ENCODE measurements at regions not wholly inside any gene's neighbourhood (a gene's known extent, or its start where the extent isn't known, plus 50 kb on each side); places are given as distances from the start of the nearest gene placed in this dataset.

GRCh38 chr13:44098559-44098958 lies 218.9 kb downstream of the LACC1 start:
- no peak for DNase-seq (ENCODE audit: low spot score)

- DNase-seq (ENCODE audit: low spot score): no peak
Measured at GRCh38 chr13:44101347-44102083, 221.8 kb downstream of the LACC1 start.

GRCh38 chr13:44103429-44104196 lies 223.9 kb downstream of the LACC1 start:
- no peak for DNase-seq (ENCODE audit: low spot score)

GRCh38 chr13:44104197-44104490 lies 224.4 kb downstream of the LACC1 start:
- DNase-seq (ENCODE audit: low spot score): no peak

DNA sequence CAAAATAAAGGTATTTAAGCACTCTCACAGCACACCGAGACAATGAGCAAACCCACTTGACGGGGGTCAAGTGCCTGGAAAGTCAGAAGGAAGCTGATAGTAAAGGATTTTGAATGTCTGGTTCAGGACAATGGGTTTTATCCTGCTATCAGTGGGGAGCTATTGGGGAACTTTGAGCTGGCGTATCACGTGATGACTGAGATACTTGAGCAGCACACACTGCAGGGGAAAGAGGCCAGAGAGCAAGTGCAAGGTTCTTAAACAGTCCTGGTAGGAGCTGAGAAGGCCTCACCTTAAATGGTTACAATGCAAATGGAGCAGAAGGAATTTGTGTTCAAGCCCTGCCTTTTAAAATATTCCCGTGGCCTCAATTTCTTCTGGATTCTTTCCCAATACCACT lies 225.3 kb downstream of the LACC1 start:
- DNase-seq (ENCODE audit: low spot score): no peak

DNA sequence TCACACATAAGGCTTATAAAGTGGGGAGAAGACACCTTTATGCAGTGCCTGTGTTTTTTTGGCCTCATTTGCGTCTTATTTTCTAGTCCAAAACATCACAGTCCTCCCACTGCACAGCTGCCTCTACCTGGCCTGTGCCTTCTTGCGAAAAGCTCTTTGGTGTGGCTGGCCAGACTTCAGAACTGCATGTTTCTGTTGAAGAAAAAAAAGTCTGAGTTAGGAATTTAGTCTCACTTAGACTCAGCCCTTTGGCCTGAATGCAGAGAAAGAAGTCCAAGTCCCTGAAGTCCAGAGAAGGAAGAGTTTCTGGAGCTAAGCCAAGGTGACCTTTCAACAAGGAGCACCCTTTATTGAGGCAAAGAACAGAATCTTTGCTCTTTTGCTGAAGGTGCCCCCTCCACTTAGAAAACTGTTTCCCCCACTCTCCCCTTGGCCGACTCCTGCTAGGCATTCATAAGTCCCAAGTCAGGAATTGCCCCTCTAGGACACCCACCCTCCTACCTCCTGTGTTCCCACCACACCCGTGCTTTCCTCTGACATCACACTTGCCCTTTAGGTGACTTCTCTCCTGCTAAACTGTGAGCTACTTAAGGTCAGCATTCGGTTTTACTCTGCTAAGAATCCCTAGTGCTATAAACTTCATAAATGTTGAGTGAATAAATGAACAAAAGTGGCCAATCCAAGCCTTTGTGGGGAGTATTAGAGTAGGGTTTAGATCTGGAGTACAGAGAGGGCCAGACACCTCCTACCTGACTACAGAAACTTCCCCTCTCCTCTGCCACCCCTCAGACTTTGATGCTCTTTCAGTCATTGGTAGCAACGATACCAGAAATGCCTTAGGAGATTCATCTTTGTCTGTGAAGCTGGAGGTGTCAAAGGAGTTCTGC lies 226.8 kb downstream of the LACC1 start:
- DNase-seq (ENCODE audit: low spot score): no peak

GRCh38 chr13:44107357-44108121 lies 227.8 kb downstream of the LACC1 start:
- no peak for DNase-seq (ENCODE audit: low spot score)

GRCh38 chr13:44108331-44108858 lies 228.7 kb downstream of the LACC1 start:
- DNase-seq (ENCODE audit: low spot score): no peak

DNA sequence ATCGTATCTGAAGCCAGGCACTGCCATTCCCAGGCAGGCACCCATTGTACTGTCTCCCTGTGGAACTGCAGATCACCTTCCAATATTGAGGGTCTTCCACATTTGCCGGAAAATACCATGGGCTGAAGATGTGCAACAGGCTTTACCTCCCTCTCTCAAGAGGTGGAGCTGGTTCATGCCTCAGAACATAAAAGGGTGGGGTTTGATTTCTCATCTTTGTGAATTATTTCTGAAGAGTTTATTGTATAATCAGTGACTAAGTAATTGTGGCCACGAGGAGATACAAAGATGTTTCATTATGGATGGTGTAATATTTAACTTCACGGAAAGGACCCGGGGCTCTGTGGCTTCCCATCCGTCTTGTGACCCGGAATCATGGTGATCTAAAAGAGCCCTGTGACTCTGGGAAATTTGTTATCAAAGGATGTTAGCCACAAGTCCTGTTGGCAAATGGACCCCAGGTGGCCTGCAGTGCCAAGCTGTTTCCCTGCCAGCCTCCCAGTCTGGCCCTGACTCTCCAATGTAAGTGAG lies 230.5 kb downstream of the LACC1 start:
- no peak for DNase-seq (ENCODE audit: low spot score)

DNA sequence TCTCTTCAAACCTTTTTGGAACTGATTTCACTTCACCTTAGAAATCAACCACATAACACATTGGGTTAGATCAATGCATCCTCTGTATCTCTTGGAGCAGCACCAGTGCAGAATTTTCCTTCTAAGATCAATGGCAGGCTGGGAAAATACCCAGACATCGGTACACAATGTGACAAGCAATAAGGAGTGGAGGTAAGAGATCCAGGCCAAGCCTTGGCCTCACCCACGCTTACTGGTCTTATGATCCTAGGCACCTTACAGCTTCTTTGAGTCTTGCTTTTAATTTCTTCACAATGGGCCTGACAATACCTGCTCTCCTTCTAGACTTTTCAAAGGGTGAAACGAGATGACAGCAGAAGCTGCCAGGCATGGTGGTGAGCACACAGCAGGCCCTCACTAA lies 232.0 kb downstream of the LACC1 start:
- no peak for DNase-seq (ENCODE audit: low spot score)

- no peak for DNase-seq (ENCODE audit: low spot score)
Measured at GRCh38 chr13:44112700-44113329, 233.1 kb downstream of the LACC1 start.

GRCh38 chr13:44116562-44117332 lies 237.0 kb downstream of the LACC1 start:
- DNase-seq (ENCODE audit: low spot score): no peak

DNA sequence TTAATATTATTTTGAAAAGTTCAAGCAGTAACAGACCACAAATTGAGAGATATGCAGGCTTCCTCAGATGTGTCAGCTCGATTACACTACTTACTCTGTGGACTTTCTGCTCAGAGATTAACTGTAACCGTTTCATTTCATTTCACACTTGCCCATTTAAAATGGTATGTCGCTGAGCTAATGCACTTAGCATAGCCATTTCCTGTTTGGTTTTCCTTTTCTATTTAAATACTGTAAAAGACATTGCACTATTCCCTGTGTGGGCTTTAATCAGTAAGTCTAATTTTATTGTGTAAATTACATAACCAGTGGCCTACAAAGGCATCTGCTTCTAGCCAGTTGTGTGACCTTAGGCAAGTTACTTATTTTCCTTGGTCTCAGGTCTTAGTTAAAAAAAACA lies 237.6 kb downstream of the LACC1 start:
- no peak for DNase-seq (ENCODE audit: low spot score)

DNA sequence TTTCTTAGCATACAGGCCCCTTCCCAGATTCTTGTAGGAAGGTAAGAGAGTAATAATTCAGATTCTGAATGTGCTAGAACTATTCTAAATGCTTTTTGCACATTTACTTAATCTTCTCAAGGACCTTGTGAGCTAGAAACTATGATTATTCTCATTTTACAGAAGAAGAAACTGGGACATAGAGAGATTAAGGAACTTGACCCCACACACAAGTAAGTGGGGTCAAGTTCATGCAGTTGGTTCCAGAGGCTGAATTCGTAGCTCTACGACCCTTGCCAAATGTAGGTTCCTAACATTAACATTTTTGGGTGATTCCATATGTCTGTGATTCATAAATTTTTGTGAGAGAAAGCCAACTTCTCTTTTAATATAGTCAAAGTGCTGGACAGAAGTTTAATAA lies 238.1 kb downstream of the LACC1 start:
- no peak for DNase-seq (ENCODE audit: low spot score)

GRCh38 chr13:44118881-44119280 lies 239.2 kb downstream of the LACC1 start:
- no peak for DNase-seq (ENCODE audit: low spot score)

DNA sequence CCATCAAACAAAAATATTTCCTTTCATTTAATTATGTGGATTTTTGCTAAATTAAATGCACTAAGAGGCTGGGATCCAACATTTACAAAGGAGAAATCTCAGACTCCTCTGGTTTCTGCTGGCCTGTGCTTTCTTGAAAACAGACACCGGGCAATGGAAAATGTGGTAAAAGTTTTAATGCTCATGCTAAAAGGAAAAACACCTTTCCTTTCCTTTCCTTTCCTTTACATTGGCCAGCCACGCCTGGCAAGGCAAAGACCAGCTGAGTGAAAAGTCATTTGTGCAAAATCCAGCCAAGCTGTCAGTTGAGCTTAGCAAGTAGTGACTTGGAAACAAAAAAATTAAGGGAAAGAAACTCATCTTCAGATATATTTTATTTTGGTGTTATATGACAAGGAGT lies 240.3 kb downstream of the LACC1 start:
- DNase-seq (ENCODE audit: low spot score): no peak

- no peak for DNase-seq (ENCODE audit: low spot score)
Measured at GRCh38 chr13:44120849-44121755, 241.4 kb downstream of the LACC1 start.

DNA sequence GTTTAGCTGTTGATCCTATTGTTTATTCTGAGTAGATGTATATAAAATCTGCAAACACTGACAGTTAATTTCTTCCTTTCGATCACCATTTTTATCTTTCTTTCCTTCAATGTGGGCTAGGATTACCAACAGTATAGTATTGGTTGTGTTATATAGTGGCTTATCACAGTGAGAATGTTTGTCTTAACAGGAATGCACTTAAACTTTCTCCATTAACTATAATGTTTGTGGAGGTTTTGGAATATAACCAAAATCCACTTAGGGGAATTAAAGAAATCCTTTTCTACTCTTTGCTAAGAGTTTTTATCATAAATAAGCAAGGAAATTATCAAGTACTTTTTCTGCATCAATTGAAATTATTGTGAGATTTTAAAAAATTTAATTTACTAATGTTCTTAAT lies 244.6 kb downstream of the LACC1 start:
- DNase-seq (ENCODE audit: low spot score): no peak

GRCh38 chr13:44125943-44126469 lies 246.3 kb downstream of the LACC1 start:
- no peak for DNase-seq (ENCODE audit: low spot score)

Measured in hepatic stellate cell (primary cell).